Psoas muscle (tissue), 7 donors: ENCODE measurements at regions not wholly inside any gene's neighbourhood (a gene's known extent, or its start where the extent isn't known, plus 50 kb on each side); places are given as distances from the start of the nearest gene placed in this dataset.

Experiments used
- ATAC-seq, 4 donors: fragments of 200-7000 bp; cut with Tn5 transposase; one replicate each; pipeline ENCODE4 v1.9.1; 2020; ENCODE audit warnings: moderate library complexity in 3 of 4, mild to moderate bottlenecking in 2 of 4
- DNase-seq, 2 donors: peaks; one replicate each; pipeline ENCODE4 v3.0.0-alpha.2; 2020
- H3K27ac ChIP-seq: fragments of 200-600 bp; one replicate; pipeline ENCODE4 v1.8.0; 2022
- H3K27me3 ChIP-seq, 3 donors: fragments of 200-600 bp in 1 of 3; one replicate each; pipeline versions ENCODE4 v1.6.1 to v1.8.0; 2013 to 2022; ENCODE audit warnings: low read length in 2 of 3, mild to moderate bottlenecking in 2 of 3, moderate library complexity in 1 of 3; ENCODE audit not compliant: insufficient read depth in 3 of 3
- H3K36me3 ChIP-seq, 2 donors: fragments of 200-600 bp in 1 of 2; one replicate each; pipeline versions ENCODE4 v1.6.1 to v1.8.0; 2013 to 2022; ENCODE audit warnings: low read depth in 1 of 2, mild to moderate bottlenecking in 1 of 2, moderate library complexity in 1 of 2; ENCODE audit not compliant: insufficient read depth in 1 of 2
- H3K4me1 ChIP-seq: fragments of 200-600 bp; one replicate; pipeline ENCODE4 v1.8.0; 2022
- H3K4me3 ChIP-seq: fragments of 200-600 bp; one replicate; pipeline ENCODE4 v1.8.0; 2022; ENCODE audit warnings: mild to moderate bottlenecking
- H3K9me3 ChIP-seq: fragments of 200-600 bp; one replicate; pipeline ENCODE4 v1.8.0; 2022
- CTCF ChIP-seq: fragments of 200-600 bp; IDR thresholded peaks from one replicate; pipeline ENCODE4 v1.8.0; 2022; ENCODE audit warnings: antibody characterized with exemption
- WGBS, 3 donors: extraction: QIAGEN DNeasy Blood & Tissue Kit; methylation state at CpG; one replicate each; pipeline versions ENCODE4 v1.1.6 to v1.1.7; 2013; 5-methylcytosine and 5-hydroxymethylcytosine counted together
- intact Hi-C, 2 donors: fragments of 100-400 bp; cut with DNase I; formaldehyde crosslinking; loops; one replicate each; pipeline versions ENCODE4 v1.11.0 to v1.14.2; 2022
- donor health status: healthy with polysubstance abuse.
- donor health status: DM: no; HTN: no; CAD: no; lungs with moderate emphysema.
- donor health status: Bipolar disorder and iron deficiency.
- donor health status: healthy.
- donor health status: DM: yes; HTN: yes; CAD: no.
- donor health status: DM: no; HTN: no; CAD: no.
- donor health status: DM: yes; HTN: yes; CAD: no.

GRCh38 chr3:90221900-90222299, 1114.5 kb downstream of the EPHA3 start:
- ATAC-seq (no peak), DNase-seq (no peak)
- no peaks in the 10 kb centered on the region for H3K9me3 ChIP-seq
- no peak overlapping the region for H3K27ac ChIP-seq
- 60 to 64% (median 63%) methylated on average over 4 of the region's 4 CpGs for WGBS, 3 donors
- H3K4me3 ChIP-seq, result no peak overlapping the region
- TF ChIP-seq CTCF, result no peak
- intact Hi-C loops, result no loop called here
- H3K4me1 ChIP-seq, result no peaks in the 10 kb centered on the region
- no peaks in the 10 kb centered on the region for H3K27me3 ChIP-seq
- no peaks in the 10 kb centered on the region for H3K36me3 ChIP-seq

- Histone ChIP-seq H3K4me1 (no peaks in the 10 kb centered on the region), H3K36me3 (no peaks in the 10 kb centered on the region), H3K27me3 (no peaks in the 10 kb centered on the region), H3K27ac (no peak overlapping the region), H3K4me3 (no peak overlapping the region), H3K9me3 (no peaks in the 10 kb centered on the region)
- no peak for ATAC-seq
- DNase-seq, result no peak
- intact Hi-C loops, result no loop called here
- WGBS, 3 donors, result 55 to 70% (median 59%) methylated on average over 1 of the region's 1 CpG
- no peak for TF ChIP-seq CTCF
Measured at GRCh38 chr3:90241481-90241880, 1134.1 kb downstream of the EPHA3 start.

- H3K9me3 ChIP-seq, result no peaks in the 10 kb centered on the region
- no peak for TF ChIP-seq CTCF
- no peak overlapping the region for H3K4me3 ChIP-seq
- no peaks in the 10 kb centered on the region for H3K27me3 ChIP-seq
- H3K36me3 ChIP-seq, result no peaks in the 10 kb centered on the region
- DNase-seq, result no peak
- no peaks in the 10 kb centered on the region for H3K4me1 ChIP-seq
- no peak for ATAC-seq
- no peak overlapping the region for H3K27ac ChIP-seq
- intact Hi-C loops, result no loop called here
- WGBS, 3 donors, result 73 to 80% (median 74%) methylated on average over 2 of the region's 2 CpGs
Measured at GRCh38 chr3:90253131-90253530, 1145.7 kb downstream of the EPHA3 start.

GRCh38 chr3:90261481-90262433, 1154.3 kb downstream of the EPHA3 start:
- intact Hi-C loops, result no loop called here
- TF ChIP-seq CTCF, result no peak
- H3K4me1 ChIP-seq, result no peaks in the 10 kb centered on the region
- H3K9me3 ChIP-seq, result peaks cover 9% of the 10 kb centered on the region
- no peak for DNase-seq
- no peak overlapping the region for H3K27ac ChIP-seq
- H3K4me3 ChIP-seq, result no peak overlapping the region
- WGBS, 3 donors, result 70 to 77% (median 73%) methylated on average over 6 of the region's 6 CpGs
- no peak for ATAC-seq
- no peaks in the 10 kb centered on the region for H3K36me3 ChIP-seq
- no peaks in the 10 kb centered on the region for H3K27me3 ChIP-seq
